ENCODE measurements at regions not wholly inside any gene's neighbourhood (a gene's known extent, or its start where the extent isn't known, plus 50 kb on each side); places are given as distances from the start of the nearest gene placed in this dataset.

GRCh38 chr4:30461218-30461617 is 259.0 kb upstream of the PCDH7 start:
- TF ChIP-seq CTCF (IDR thresholded peaks at IDR 0.05; ENCODE audit: low read depth, low read length): no peak
- in situ Hi-C loops (cut with HindIII; ENCODE audit: low sequenced_read_pairs): no loop called here
- DNase-seq (ENCODE audit: low read depth, low spot score): no peak
- H3K4me3 ChIP-seq (ENCODE audit: low read depth, low read length): no peak overlapping the region

GRCh38 chr4:30462445-30463090 is 257.6 kb upstream of the PCDH7 start:
- no peak overlapping the region for H3K4me3 ChIP-seq (ENCODE audit: low read depth, low read length)
- no peak for TF ChIP-seq CTCF (IDR thresholded peaks at IDR 0.05; ENCODE audit: low read depth, low read length)
- no peak for DNase-seq (ENCODE audit: low read depth, low spot score)
- in situ Hi-C loops (cut with HindIII; ENCODE audit: low sequenced_read_pairs): no loop called here

GRCh38 chr4:30471861-30472260 is 248.3 kb upstream of the PCDH7 start:
- no peak overlapping the region for H3K4me3 ChIP-seq (ENCODE audit: low read depth, low read length)
- no peak for DNase-seq (ENCODE audit: low read depth, low spot score)
- TF ChIP-seq CTCF (IDR thresholded peaks at IDR 0.05; ENCODE audit: low read depth, low read length): no peak
- in situ Hi-C loops (cut with HindIII; ENCODE audit: low sequenced_read_pairs): no loop called here

GRCh38 chr4:30473225-30473624 is 246.9 kb upstream of the PCDH7 start:
- TF ChIP-seq CTCF (IDR thresholded peaks at IDR 0.05; ENCODE audit: low read depth, low read length): no peak
- in situ Hi-C loops (cut with HindIII; ENCODE audit: low sequenced_read_pairs): no loop called here
- no peak overlapping the region for H3K4me3 ChIP-seq (ENCODE audit: low read depth, low read length)
- no peak for DNase-seq (ENCODE audit: low read depth, low spot score)

DNA sequence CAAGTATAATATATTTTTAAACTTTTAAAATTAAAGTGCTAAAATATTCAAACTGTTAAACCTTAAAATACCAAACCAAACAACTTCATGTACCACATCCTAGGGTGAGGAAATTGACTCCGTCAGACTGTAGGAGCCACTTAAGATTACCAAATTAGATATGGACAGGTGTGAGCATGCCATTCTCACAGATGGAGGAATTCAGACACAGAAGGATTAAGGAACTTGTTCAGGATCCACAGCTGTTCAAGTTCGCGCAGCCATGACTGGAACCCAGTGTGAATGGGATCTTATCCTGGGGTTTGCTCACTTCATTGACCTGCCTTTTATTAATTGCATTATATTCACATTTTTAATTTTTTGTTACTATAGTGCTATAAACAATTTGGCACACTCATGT is 224.9 kb upstream of the PCDH7 start:
- no peak overlapping the region for H3K4me3 ChIP-seq (ENCODE audit: low read depth, low read length)
- in situ Hi-C loops (cut with HindIII; ENCODE audit: low sequenced_read_pairs): no loop called here
- TF ChIP-seq CTCF (IDR thresholded peaks at IDR 0.05; ENCODE audit: low read depth, low read length): no peak

DNA sequence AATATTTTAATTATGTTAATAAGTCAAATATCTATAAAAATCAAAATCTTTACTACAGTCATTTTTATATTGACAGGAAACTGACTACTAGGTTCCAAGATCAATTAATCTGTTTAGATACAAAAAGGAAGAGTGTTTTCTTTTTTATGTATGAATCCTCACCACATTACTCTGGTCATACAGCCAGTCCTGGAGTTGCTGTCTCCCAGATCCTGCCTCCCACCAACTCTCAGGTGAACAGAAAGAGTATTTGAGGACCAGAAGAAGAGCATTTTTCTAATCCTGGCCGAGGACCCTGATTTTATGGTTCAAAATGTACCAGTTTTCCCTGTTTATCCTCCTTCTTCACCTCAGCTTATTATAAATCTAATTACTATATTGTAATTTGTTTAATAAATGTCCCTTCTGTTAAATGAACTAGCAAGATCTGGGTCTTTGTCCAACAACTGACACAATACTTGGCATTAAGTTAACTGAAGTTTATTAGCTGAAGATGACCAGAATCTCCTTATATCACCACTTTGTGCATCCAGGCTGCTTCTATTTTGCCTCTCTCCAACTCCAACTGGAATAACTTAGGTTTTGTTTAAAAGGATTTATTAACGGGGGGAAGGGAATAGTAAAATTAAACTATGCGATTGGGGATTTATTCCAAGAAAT is 224.4 kb upstream of the PCDH7 start:
- no peak for TF ChIP-seq CTCF (IDR thresholded peaks at IDR 0.05; ENCODE audit: low read depth, low read length)
- no peak overlapping the region for H3K4me3 ChIP-seq (ENCODE audit: low read depth, low read length)
- no peak for DNase-seq (ENCODE audit: low read depth, low spot score)
- in situ Hi-C loops (cut with HindIII; ENCODE audit: low sequenced_read_pairs): no loop called here

More for the DNA sequence above, 224.9 kb upstream of the PCDH7 start:
- DNase-seq (ENCODE audit: low read depth, low spot score): no peak

Measured in astrocyte of the spinal cord (primary cell).